ENCODE measurements at regions not wholly inside any gene's neighbourhood (a gene's known extent, or its start where the extent isn't known, plus 50 kb on each side); places are given as distances from the start of the nearest gene placed in this dataset.

- DNase-seq: no peak
- H3K27ac ChIP-seq (ENCODE audit: low read length): no peak overlapping the region
- no peaks in the 10 kb centered on the region for H4K20me1 ChIP-seq (ENCODE audit: insufficient read depth, low read depth, low read length)
- H2AFZ ChIP-seq (ENCODE audit: low read length): no peak overlapping the region
- H3K9me2 ChIP-seq (replicated peaks; ENCODE audit: insufficient read depth, low read length): no peaks in the 10 kb centered on the region
- no peaks in the 10 kb centered on the region for H3K36me3 ChIP-seq (ENCODE audit: insufficient read depth, low read length)
- H3K4me3 ChIP-seq (ENCODE audit: low read length): no peak overlapping the region
- H3K79me2 ChIP-seq (ENCODE audit: low read length): no peaks in the 10 kb centered on the region
- no peak overlapping the region for H3K4me2 ChIP-seq (ENCODE audit: low read depth, low read length, poor library complexity, severe bottlenecking)
- no peaks in the 10 kb centered on the region; the same call in 1 of the 2 replicates for H3K9me3 ChIP-seq (ENCODE audit: low read length)
- no peak overlapping the region for H3K9ac ChIP-seq (ENCODE audit: low read length)
- no peaks in the 10 kb centered on the region for H3K27me3 ChIP-seq (ENCODE audit: low read length)
- no peaks in the 10 kb centered on the region for H3K4me1 ChIP-seq (ENCODE audit: low read length)
Measured at GRCh38 chr15:29883126-29883525, 60.9 kb upstream of the TJP1 start.

GRCh38 chr15:29880886-29881285, 58.6 kb upstream of the TJP1 start:
- no peaks in the 10 kb centered on the region for H4K20me1 ChIP-seq (ENCODE audit: insufficient read depth, low read depth, low read length)
- no peaks in the 10 kb centered on the region for H3K36me3 ChIP-seq (ENCODE audit: insufficient read depth, low read length)
- no peak for DNase-seq
- H3K27me3 ChIP-seq (ENCODE audit: low read length): no peaks in the 10 kb centered on the region
- no peak overlapping the region for H3K9ac ChIP-seq (ENCODE audit: low read length)
- no peaks in the 10 kb centered on the region for H3K79me2 ChIP-seq (ENCODE audit: low read length)
- H2AFZ ChIP-seq (ENCODE audit: low read length): no peak overlapping the region
- H3K27ac ChIP-seq (ENCODE audit: low read length): no peak overlapping the region
- H3K4me1 ChIP-seq (ENCODE audit: low read length): no peaks in the 10 kb centered on the region
- H3K4me3 ChIP-seq (ENCODE audit: low read length): no peak overlapping the region
- H3K9me2 ChIP-seq (replicated peaks; ENCODE audit: insufficient read depth, low read length): no peaks in the 10 kb centered on the region
- H3K9me3 ChIP-seq (ENCODE audit: low read length): no peaks in the 10 kb centered on the region; the same call in 1 of the 2 replicates
- no peak overlapping the region for H3K4me2 ChIP-seq (ENCODE audit: low read depth, low read length, poor library complexity, severe bottlenecking)

GRCh38 chr15:29880341-29880740, 58.1 kb upstream of the TJP1 start:
- Histone ChIP-seq H3K4me1 (ENCODE audit: low read length) (no peaks in the 10 kb centered on the region), H4K20me1 (ENCODE audit: insufficient read depth, low read depth, low read length) (no peaks in the 10 kb centered on the region), H3K4me2 (ENCODE audit: low read depth, low read length, poor library complexity, severe bottlenecking) (no peak overlapping the region), H3K27me3 (ENCODE audit: low read length) (no peaks in the 10 kb centered on the region), H3K9me3 (ENCODE audit: low read length) (no peaks in the 10 kb centered on the region; the same call in 1 of the 2 replicates), H3K79me2 (ENCODE audit: low read length) (no peaks in the 10 kb centered on the region), H3K4me3 (ENCODE audit: low read length) (no peak overlapping the region), H3K9ac (ENCODE audit: low read length) (no peak overlapping the region), H3K36me3 (ENCODE audit: insufficient read depth, low read length) (no peaks in the 10 kb centered on the region), H2AFZ (ENCODE audit: low read length) (no peak overlapping the region), H3K9me2 (replicated peaks; ENCODE audit: insufficient read depth, low read length) (no peaks in the 10 kb centered on the region), H3K27ac (ENCODE audit: low read length) (no peak overlapping the region)
- no peak for DNase-seq

- Histone ChIP-seq H3K27ac (ENCODE audit: low read length) (no peak overlapping the region), H3K27me3 (ENCODE audit: low read length) (no peaks in the 10 kb centered on the region), H3K4me3 (ENCODE audit: low read length) (no peak overlapping the region), H3K9me3 (ENCODE audit: low read length) (no peaks in the 10 kb centered on the region), H3K79me2 (ENCODE audit: low read length) (no peaks in the 10 kb centered on the region), H3K36me3 (ENCODE audit: insufficient read depth, low read length) (no peaks in the 10 kb centered on the region), H3K4me1 (ENCODE audit: low read length) (no peaks in the 10 kb centered on the region), H3K9ac (ENCODE audit: low read length) (no peak overlapping the region), H2AFZ (ENCODE audit: low read length) (no peak overlapping the region), H3K4me2 (ENCODE audit: low read depth, low read length, poor library complexity, severe bottlenecking) (no peak overlapping the region), H3K9me2 (replicated peaks; ENCODE audit: insufficient read depth, low read length) (no peaks in the 10 kb centered on the region), H4K20me1 (ENCODE audit: insufficient read depth, low read depth, low read length) (no peaks in the 10 kb centered on the region)
- no peak for DNase-seq
Measured at GRCh38 chr15:29874977-29875376, 52.7 kb upstream of the TJP1 start.

- Histone ChIP-seq H3K9ac (ENCODE audit: low read length) (no peak overlapping the region), H3K4me1 (ENCODE audit: low read length) (no peaks in the 10 kb centered on the region), H2AFZ (ENCODE audit: low read length) (no peak overlapping the region), H3K36me3 (ENCODE audit: insufficient read depth, low read length) (no peaks in the 10 kb centered on the region), H4K20me1 (ENCODE audit: insufficient read depth, low read depth, low read length) (no peaks in the 10 kb centered on the region), H3K4me2 (ENCODE audit: low read depth, low read length, poor library complexity, severe bottlenecking) (no peak overlapping the region), H3K9me2 (replicated peaks; ENCODE audit: insufficient read depth, low read length) (no peaks in the 10 kb centered on the region), H3K9me3 (ENCODE audit: low read length) (no peaks in the 10 kb centered on the region), H3K27ac (ENCODE audit: low read length) (no peak overlapping the region), H3K4me3 (ENCODE audit: low read length) (no peak overlapping the region), H3K27me3 (ENCODE audit: low read length) (no peaks in the 10 kb centered on the region), H3K79me2 (ENCODE audit: low read length) (no peaks in the 10 kb centered on the region)
- no peak for DNase-seq
Measured at GRCh38 chr15:29873947-29874411, 51.7 kb upstream of the TJP1 start.

GRCh38 chr15:29873264-29873663, 51.0 kb upstream of the TJP1 start:
- Histone ChIP-seq H3K27ac (ENCODE audit: low read length) (no peak overlapping the region), H4K20me1 (ENCODE audit: insufficient read depth, low read depth, low read length) (no peaks in the 10 kb centered on the region), H3K4me1 (ENCODE audit: low read length) (no peaks in the 10 kb centered on the region), H3K79me2 (ENCODE audit: low read length) (no peaks in the 10 kb centered on the region), H3K9ac (ENCODE audit: low read length) (no peak overlapping the region), H3K4me3 (ENCODE audit: low read length) (no peak overlapping the region), H2AFZ (ENCODE audit: low read length) (no peak overlapping the region), H3K9me3 (ENCODE audit: low read length) (no peaks in the 10 kb centered on the region), H3K36me3 (ENCODE audit: insufficient read depth, low read length) (no peaks in the 10 kb centered on the region), H3K9me2 (replicated peaks; ENCODE audit: insufficient read depth, low read length) (no peaks in the 10 kb centered on the region), H3K4me2 (ENCODE audit: low read depth, low read length, poor library complexity, severe bottlenecking) (no peak overlapping the region), H3K27me3 (ENCODE audit: low read length) (no peaks in the 10 kb centered on the region)
- no peak for DNase-seq

- Histone ChIP-seq H3K4me3 (ENCODE audit: low read length) (no peak overlapping the region), H3K27ac (ENCODE audit: low read length) (no peak overlapping the region), H3K9me3 (ENCODE audit: low read length) (no peaks in the 10 kb centered on the region), H2AFZ (ENCODE audit: low read length) (no peak overlapping the region), H3K4me1 (ENCODE audit: low read length) (no peaks in the 10 kb centered on the region), H3K36me3 (ENCODE audit: insufficient read depth, low read length) (no peaks in the 10 kb centered on the region), H3K9me2 (replicated peaks; ENCODE audit: insufficient read depth, low read length) (no peaks in the 10 kb centered on the region), H3K4me2 (ENCODE audit: low read depth, low read length, poor library complexity, severe bottlenecking) (no peak overlapping the region), H3K9ac (ENCODE audit: low read length) (no peak overlapping the region), H4K20me1 (ENCODE audit: insufficient read depth, low read depth, low read length) (no peaks in the 10 kb centered on the region), H3K27me3 (ENCODE audit: low read length) (no peaks in the 10 kb centered on the region), H3K79me2 (ENCODE audit: low read length) (no peaks in the 10 kb centered on the region)
- DNase-seq: no peak
Measured at GRCh38 chr15:29872716-29873115, 50.4 kb upstream of the TJP1 start.
